ENCODE measurements at regions not wholly inside any gene's neighbourhood (a gene's known extent, or its start where the extent isn't known, plus 50 kb on each side); places are given as distances from the start of the nearest gene placed in this dataset.
"Not testable (repeated sequence)": the region's sequence is repeated elsewhere in the genome, so short reads cannot be mapped to it uniquely, and the experiment has no call there.

DNA sequence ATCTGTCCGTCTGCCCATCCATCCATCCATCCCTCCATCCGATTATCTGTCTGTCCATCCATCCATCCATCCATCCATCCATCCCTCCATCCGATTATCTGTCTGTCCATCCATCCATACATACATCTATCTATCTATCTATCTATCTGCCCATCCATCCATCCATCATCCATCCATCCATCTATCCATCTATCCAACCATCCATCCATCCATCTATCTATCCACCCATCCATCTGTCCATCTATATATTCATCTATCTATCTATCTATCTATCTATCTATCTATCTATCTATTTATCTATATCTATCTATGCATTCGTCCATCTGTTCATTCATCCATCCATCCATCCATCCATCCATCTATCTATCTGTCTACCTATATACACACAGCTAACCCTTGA is 471.1 kb upstream of the ZNF507 start:
- no peak overlapping the region for H3K27ac ChIP-seq (ENCODE audit: insufficient read depth, low read length, poor library complexity, severe bottlenecking)
- H3K4me1 ChIP-seq (ENCODE audit: control insufficient read depth, insufficient read depth, low read length, poor library complexity, severe bottlenecking), result no peaks in the 10 kb centered on the region
- DNase-seq, result no peak
- no peak overlapping the region for H3K4me3 ChIP-seq (ENCODE audit: insufficient read depth, low read depth, low read length, poor library complexity, severe bottlenecking)
- no peaks in the 10 kb centered on the region for H3K27me3 ChIP-seq (replicated peaks; ENCODE audit: control insufficient read depth, insufficient read depth, low read length, poor library complexity, severe bottlenecking)
- no peaks in the 10 kb centered on the region for H3K9me3 ChIP-seq (ENCODE audit: control insufficient read depth, low read length)
- no peaks in the 10 kb centered on the region for H3K36me3 ChIP-seq (ENCODE audit: control insufficient read depth, insufficient read depth, low read length)

- no peak overlapping the region for H3K27ac ChIP-seq (ENCODE audit: insufficient read depth, low read length, poor library complexity, severe bottlenecking)
- DNase-seq, result no peak
- H3K27me3 ChIP-seq (replicated peaks; ENCODE audit: control insufficient read depth, insufficient read depth, low read length, poor library complexity, severe bottlenecking), result no peaks in the 10 kb centered on the region
- H3K36me3 ChIP-seq (ENCODE audit: control insufficient read depth, insufficient read depth, low read length), result no peaks in the 10 kb centered on the region
- H3K4me3 ChIP-seq (ENCODE audit: insufficient read depth, low read depth, low read length, poor library complexity, severe bottlenecking), result no peak overlapping the region
- H3K9me3 ChIP-seq (ENCODE audit: control insufficient read depth, low read length), result no peaks in the 10 kb centered on the region
- H3K4me1 ChIP-seq (ENCODE audit: control insufficient read depth, insufficient read depth, low read length, poor library complexity, severe bottlenecking), result no peaks in the 10 kb centered on the region
Observed at GRCh38 chr19:31875591-31875990, 469.8 kb upstream of the ZNF507 start.

DNA sequence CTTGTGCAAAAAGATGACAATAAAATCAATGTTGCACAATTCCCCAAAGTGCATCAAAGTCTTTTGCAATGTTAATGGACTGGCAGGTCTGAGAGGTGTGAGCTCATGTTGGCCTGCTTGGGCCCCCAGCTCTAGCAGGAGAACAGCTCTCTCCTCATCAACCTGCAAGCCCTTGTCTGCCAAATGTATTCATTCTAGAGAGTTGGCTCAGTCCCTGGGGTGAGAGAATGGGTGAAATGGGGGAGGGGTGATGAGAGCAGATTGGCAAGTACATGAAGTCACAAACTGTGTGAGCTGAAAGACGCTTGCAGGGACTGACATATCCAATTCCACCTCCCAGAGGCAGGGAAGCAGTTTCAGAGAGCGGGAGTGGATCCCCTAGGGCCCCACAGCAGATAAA is 465.1 kb upstream of the ZNF507 start:
- Histone ChIP-seq H3K27ac (ENCODE audit: insufficient read depth, low read length, poor library complexity, severe bottlenecking) (no peak overlapping the region), H3K4me1 (ENCODE audit: control insufficient read depth, insufficient read depth, low read length, poor library complexity, severe bottlenecking) (no peaks in the 10 kb centered on the region), H3K27me3 (replicated peaks; ENCODE audit: control insufficient read depth, insufficient read depth, low read length, poor library complexity, severe bottlenecking) (no peaks in the 10 kb centered on the region), H3K9me3 (ENCODE audit: control insufficient read depth, low read length) (no peaks in the 10 kb centered on the region), H3K36me3 (ENCODE audit: control insufficient read depth, insufficient read depth, low read length) (no peaks in the 10 kb centered on the region), H3K4me3 (ENCODE audit: insufficient read depth, low read depth, low read length, poor library complexity, severe bottlenecking) (no peak overlapping the region)
- DNase-seq, result no peak

GRCh38 chr19:31881988-31882387 is 463.4 kb upstream of the ZNF507 start:
- H3K27ac ChIP-seq (ENCODE audit: insufficient read depth, low read length, poor library complexity, severe bottlenecking), result no peak overlapping the region
- no peak overlapping the region for H3K4me3 ChIP-seq (ENCODE audit: insufficient read depth, low read depth, low read length, poor library complexity, severe bottlenecking)
- DNase-seq, result no peak
- H3K4me1 ChIP-seq (ENCODE audit: control insufficient read depth, insufficient read depth, low read length, poor library complexity, severe bottlenecking), result no peaks in the 10 kb centered on the region
- no peaks in the 10 kb centered on the region for H3K36me3 ChIP-seq (ENCODE audit: control insufficient read depth, insufficient read depth, low read length)
- no peaks in the 10 kb centered on the region for H3K27me3 ChIP-seq (replicated peaks; ENCODE audit: control insufficient read depth, insufficient read depth, low read length, poor library complexity, severe bottlenecking)
- H3K9me3 ChIP-seq (ENCODE audit: control insufficient read depth, low read length), result no peaks in the 10 kb centered on the region

- Histone ChIP-seq H3K4me3 (ENCODE audit: insufficient read depth, low read depth, low read length, poor library complexity, severe bottlenecking) (no peak overlapping the region), H3K9me3 (ENCODE audit: control insufficient read depth, low read length) (no peaks in the 10 kb centered on the region), H3K27ac (ENCODE audit: insufficient read depth, low read length, poor library complexity, severe bottlenecking) (no peak overlapping the region), H3K27me3 (replicated peaks; ENCODE audit: control insufficient read depth, insufficient read depth, low read length, poor library complexity, severe bottlenecking) (no peaks in the 10 kb centered on the region), H3K4me1 (ENCODE audit: control insufficient read depth, insufficient read depth, low read length, poor library complexity, severe bottlenecking) (no peaks in the 10 kb centered on the region), H3K36me3 (ENCODE audit: control insufficient read depth, insufficient read depth, low read length) (no peaks in the 10 kb centered on the region)
- no peak for DNase-seq
Observed at GRCh38 chr19:31882709-31883108, 462.7 kb upstream of the ZNF507 start.

GRCh38 chr19:31883296-31883990 is 462.0 kb upstream of the ZNF507 start:
- no peaks in the 10 kb centered on the region for H3K9me3 ChIP-seq (ENCODE audit: control insufficient read depth, low read length)

GRCh38 chr19:31885280-31885853 is 460.0 kb upstream of the ZNF507 start:
- H3K9me3 ChIP-seq (ENCODE audit: control insufficient read depth, low read length), result no peaks in the 10 kb centered on the region
- no peak overlapping the region for H3K27ac ChIP-seq (ENCODE audit: insufficient read depth, low read length, poor library complexity, severe bottlenecking)
- no peak for DNase-seq
- H3K4me1 ChIP-seq (ENCODE audit: control insufficient read depth, insufficient read depth, low read length, poor library complexity, severe bottlenecking), result no peaks in the 10 kb centered on the region
- no peaks in the 10 kb centered on the region for H3K27me3 ChIP-seq (replicated peaks; ENCODE audit: control insufficient read depth, insufficient read depth, low read length, poor library complexity, severe bottlenecking)
- H3K4me3 ChIP-seq (ENCODE audit: insufficient read depth, low read depth, low read length, poor library complexity, severe bottlenecking), result no peak overlapping the region
- no peaks in the 10 kb centered on the region for H3K36me3 ChIP-seq (ENCODE audit: control insufficient read depth, insufficient read depth, low read length)

More at GRCh38 chr19:31883296-31883990, 462.0 kb upstream of the ZNF507 start:
- no peak overlapping the region for H3K27ac ChIP-seq (ENCODE audit: insufficient read depth, low read length, poor library complexity, severe bottlenecking)
- no peak for DNase-seq
- H3K4me1 ChIP-seq (ENCODE audit: control insufficient read depth, insufficient read depth, low read length, poor library complexity, severe bottlenecking), result no peaks in the 10 kb centered on the region
- H3K27me3 ChIP-seq (replicated peaks; ENCODE audit: control insufficient read depth, insufficient read depth, low read length, poor library complexity, severe bottlenecking), result no peaks in the 10 kb centered on the region
- no peak overlapping the region for H3K4me3 ChIP-seq (ENCODE audit: insufficient read depth, low read depth, low read length, poor library complexity, severe bottlenecking)
- H3K36me3 ChIP-seq (ENCODE audit: control insufficient read depth, insufficient read depth, low read length), result no peaks in the 10 kb centered on the region

GRCh38 chr19:31890230-31890629 is 455.2 kb upstream of the ZNF507 start:
- Histone ChIP-seq H3K27ac (ENCODE audit: insufficient read depth, low read length, poor library complexity, severe bottlenecking) (no peak overlapping the region), H3K9me3 (ENCODE audit: control insufficient read depth, low read length) (no peaks in the 10 kb centered on the region), H3K27me3 (replicated peaks; ENCODE audit: control insufficient read depth, insufficient read depth, low read length, poor library complexity, severe bottlenecking) (no peaks in the 10 kb centered on the region), H3K4me1 (ENCODE audit: control insufficient read depth, insufficient read depth, low read length, poor library complexity, severe bottlenecking) (no peaks in the 10 kb centered on the region), H3K4me3 (ENCODE audit: insufficient read depth, low read depth, low read length, poor library complexity, severe bottlenecking) (no peak overlapping the region), H3K36me3 (ENCODE audit: control insufficient read depth, insufficient read depth, low read length) (no peaks in the 10 kb centered on the region)
- DNase-seq, result no peak

GRCh38 chr19:31892060-31892459 is 453.4 kb upstream of the ZNF507 start:
- Histone ChIP-seq H3K36me3 (ENCODE audit: control insufficient read depth, insufficient read depth, low read length) (no peaks in the 10 kb centered on the region), H3K9me3 (ENCODE audit: control insufficient read depth, low read length) (no peaks in the 10 kb centered on the region)

DNA sequence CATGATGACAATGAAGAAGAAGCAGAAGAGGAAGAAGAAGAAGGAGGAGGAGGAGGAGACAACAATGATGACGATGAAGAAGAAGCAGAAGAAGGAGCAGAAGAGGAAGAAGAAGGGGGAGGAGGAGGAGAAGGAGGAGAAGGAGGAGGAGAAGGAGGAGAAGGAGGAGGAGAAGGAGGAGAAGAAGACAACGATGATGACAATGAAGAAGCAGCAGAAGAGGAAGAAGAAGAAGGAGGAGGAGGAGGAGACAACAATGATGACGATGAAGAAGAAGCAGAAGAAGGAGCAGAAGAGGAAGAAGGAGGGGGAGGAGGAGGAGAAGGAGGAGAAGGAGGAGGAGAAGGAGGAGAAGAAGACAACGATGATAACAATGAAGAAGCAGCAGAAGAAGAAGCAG is 451.9 kb upstream of the ZNF507 start:
- H3K27ac ChIP-seq (ENCODE audit: insufficient read depth, low read length, poor library complexity, severe bottlenecking); DNase-seq; H3K36me3 ChIP-seq (ENCODE audit: control insufficient read depth, insufficient read depth, low read length); H3K4me1 ChIP-seq (ENCODE audit: control insufficient read depth, insufficient read depth, low read length, poor library complexity, severe bottlenecking); H3K27me3 ChIP-seq (replicated peaks; ENCODE audit: control insufficient read depth, insufficient read depth, low read length, poor library complexity, severe bottlenecking); H3K9me3 ChIP-seq (ENCODE audit: control insufficient read depth, low read length); H3K4me3 ChIP-seq (ENCODE audit: insufficient read depth, low read depth, low read length, poor library complexity, severe bottlenecking): not testable (repeated sequence)

More at GRCh38 chr19:31892060-31892459, 453.4 kb upstream of the ZNF507 start:
- H3K27me3 ChIP-seq (replicated peaks; ENCODE audit: control insufficient read depth, insufficient read depth, low read length, poor library complexity, severe bottlenecking), result no peaks in the 10 kb centered on the region
- H3K4me1 ChIP-seq (ENCODE audit: control insufficient read depth, insufficient read depth, low read length, poor library complexity, severe bottlenecking), result no peaks in the 10 kb centered on the region
- no peak overlapping the region for H3K4me3 ChIP-seq (ENCODE audit: insufficient read depth, low read depth, low read length, poor library complexity, severe bottlenecking)
- no peak overlapping the region for H3K27ac ChIP-seq (ENCODE audit: insufficient read depth, low read length, poor library complexity, severe bottlenecking)
- no peak for DNase-seq

Measured in effector memory CD4-positive, alpha-beta T cell (primary cell).